NCI-H345 (cell line): ENCODE measurements at regions not wholly inside any gene's neighbourhood (a gene's known extent, or its start where the extent isn't known, plus 50 kb on each side); places are given as distances from the start of the nearest gene placed in this dataset.

ENCODE experiments used
- DNase-seq: peaks from one replicate; lab custom pipeline; 2025; lab: John Stamatoyannopoulos, UW

GRCh38 chr15:60213377-60214000 lies 184.3 kb downstream of the ANXA2 start:
- DNase-seq, result no peak

- no peak for DNase-seq
Measured at GRCh38 chr15:60214201-60214600, 183.6 kb downstream of the ANXA2 start.

GRCh38 chr15:60215225-60215963 lies 182.4 kb downstream of the ANXA2 start:
- peak; percentile 56 for DNase-seq

GRCh38 chr15:60217161-60217560 lies 180.6 kb downstream of the ANXA2 start:
- DNase-seq, result no peak

- DNase-seq, result no peak
Measured at GRCh38 chr15:60218256-60218655, 179.5 kb downstream of the ANXA2 start.

GRCh38 chr15:60219866-60220265 lies 177.9 kb downstream of the ANXA2 start:
- no peak for DNase-seq

GRCh38 chr15:60221356-60221755 lies 176.4 kb downstream of the ANXA2 start:
- DNase-seq, result no peak

- DNase-seq, result no peak
Measured at GRCh38 chr15:60222404-60222803, 175.4 kb downstream of the ANXA2 start.

- peak; percentile 41 for DNase-seq
Measured at GRCh38 chr15:60223176-60223575, 174.6 kb downstream of the ANXA2 start.

- DNase-seq, result no peak
Measured at GRCh38 chr15:60226924-60227323, 170.9 kb downstream of the ANXA2 start.

- no peak for DNase-seq
Measured at GRCh38 chr15:60228101-60228500, 169.7 kb downstream of the ANXA2 start.

GRCh38 chr15:60228619-60229018 lies 169.2 kb downstream of the ANXA2 start:
- DNase-seq, result no peak

GRCh38 chr15:60235951-60236710 lies 161.7 kb downstream of the ANXA2 start:
- no peak for DNase-seq

GRCh38 chr15:60237446-60237845 lies 160.3 kb downstream of the ANXA2 start:
- no peak for DNase-seq

- no peak for DNase-seq
Measured at GRCh38 chr15:60243769-60244168, 154.0 kb downstream of the ANXA2 start.

GRCh38 chr15:60244813-60245212 lies 153.0 kb downstream of the ANXA2 start:
- no peak for DNase-seq

GRCh38 chr15:60250316-60250715 lies 147.5 kb downstream of the ANXA2 start:
- no peak for DNase-seq

GRCh38 chr15:60251300-60252070 lies 146.3 kb downstream of the ANXA2 start:
- DNase-seq, result no peak

GRCh38 chr15:60254416-60254815 lies 143.4 kb downstream of the ANXA2 start:
- no peak for DNase-seq

GRCh38 chr15:60255390-60255789 lies 142.4 kb downstream of the ANXA2 start:
- DNase-seq, result peak; percentile 5

GRCh38 chr15:60257591-60258159 lies 140.1 kb downstream of the ANXA2 start:
- no peak for DNase-seq

- no peak for DNase-seq
Measured at GRCh38 chr15:60259469-60259868, 138.3 kb downstream of the ANXA2 start.
